COLO668 (cell line): ENCODE measurements at regions not wholly inside any gene's neighbourhood (a gene's known extent, or its start where the extent isn't known, plus 50 kb on each side); places are given as distances from the start of the nearest gene placed in this dataset.

Source experiments
- DNase-seq: peaks from one replicate; lab custom pipeline; 2025; ENCODE audit not compliant: unreplicated experiment; lab: John Stamatoyannopoulos, UW

DNA sequence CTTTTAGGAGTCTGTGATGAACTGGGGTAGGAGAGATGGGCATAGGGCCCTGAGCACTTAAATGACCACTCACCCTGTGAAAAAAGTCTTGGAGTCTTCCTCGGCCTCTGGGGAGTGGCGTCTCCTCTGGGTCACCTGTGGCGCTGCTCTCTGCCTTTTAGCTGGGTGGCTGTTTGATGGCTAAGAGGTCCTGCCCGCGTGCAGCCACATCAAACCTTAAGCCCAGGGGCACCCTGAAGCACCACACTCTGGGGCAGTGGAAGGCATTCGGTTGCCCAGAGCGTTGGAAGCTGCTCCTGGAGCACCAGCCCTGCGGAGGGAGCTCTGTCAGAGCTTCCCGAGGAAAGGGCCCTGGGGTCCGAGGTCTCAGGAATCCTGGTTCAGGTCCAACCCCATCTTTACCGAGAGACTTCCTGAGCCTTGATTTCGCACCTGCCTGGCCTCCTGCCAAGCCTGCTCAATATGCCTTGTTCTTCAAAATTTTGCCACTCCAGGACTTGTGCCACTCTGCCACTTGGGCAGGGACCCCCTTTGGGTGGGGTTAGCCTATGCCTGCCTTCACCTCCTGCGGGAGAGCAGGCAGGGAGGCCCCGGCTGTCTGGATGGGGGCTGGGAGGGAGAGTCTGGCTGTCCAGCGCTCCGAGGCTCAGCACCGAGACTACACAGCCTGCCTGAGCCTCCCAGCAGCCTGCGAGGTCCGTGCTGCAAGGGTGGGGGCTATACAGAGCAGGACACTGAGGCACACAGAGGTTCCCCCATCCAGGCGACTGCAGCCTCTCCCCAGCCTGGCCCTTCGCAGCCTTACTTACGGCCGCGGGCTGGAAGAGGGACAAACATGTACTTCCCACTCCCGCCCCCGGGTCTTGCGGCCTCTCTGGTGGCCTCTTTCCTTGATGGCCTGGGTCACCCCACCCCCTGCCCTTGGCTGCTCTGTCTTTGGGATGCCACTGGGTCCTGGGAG lies 63.4 kb upstream of the RNU6ATAC start:
- no peak for DNase-seq

GRCh38 chr9:134228649-134229048 lies 64.3 kb upstream of the RNU6ATAC start:
- DNase-seq = no peak

DNA sequence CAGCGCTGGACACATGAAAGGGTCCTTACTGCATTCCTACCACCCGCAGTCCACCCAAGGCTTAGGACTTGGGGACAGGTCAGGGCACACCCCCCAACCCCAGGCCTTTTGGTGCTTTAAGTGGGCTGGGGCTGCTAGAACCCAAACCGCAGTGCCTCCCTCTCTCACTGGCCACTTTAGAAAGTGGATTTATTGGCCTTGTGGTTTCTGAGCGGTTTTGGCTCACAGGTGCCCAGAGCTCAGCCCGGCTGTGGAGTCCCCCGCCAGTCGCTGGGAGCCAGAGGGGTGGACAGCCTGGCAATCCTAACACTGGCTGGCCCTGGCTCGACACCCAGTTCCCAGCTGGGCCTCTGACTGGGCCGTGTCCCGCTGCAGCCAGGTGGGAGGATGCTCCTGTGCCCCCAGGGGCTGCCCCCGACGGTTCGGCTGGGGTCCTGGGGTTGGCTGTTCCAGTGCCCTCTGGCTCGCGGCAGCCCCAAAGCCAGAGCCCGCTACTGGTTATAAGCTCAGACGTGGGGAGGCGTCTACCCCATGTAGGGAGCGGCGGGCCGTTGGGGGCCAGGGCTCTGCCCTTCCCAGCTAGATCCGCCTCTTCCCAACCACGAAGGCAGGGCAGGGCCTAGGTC lies 65.2 kb upstream of the RNU6ATAC start:
- no peak for DNase-seq

GRCh38 chr9:134230092-134230941 lies 66.0 kb upstream of the RNU6ATAC start:
- no peak for DNase-seq

GRCh38 chr9:134230942-134231325 lies 66.6 kb upstream of the RNU6ATAC start:
- DNase-seq = no peak

DNA sequence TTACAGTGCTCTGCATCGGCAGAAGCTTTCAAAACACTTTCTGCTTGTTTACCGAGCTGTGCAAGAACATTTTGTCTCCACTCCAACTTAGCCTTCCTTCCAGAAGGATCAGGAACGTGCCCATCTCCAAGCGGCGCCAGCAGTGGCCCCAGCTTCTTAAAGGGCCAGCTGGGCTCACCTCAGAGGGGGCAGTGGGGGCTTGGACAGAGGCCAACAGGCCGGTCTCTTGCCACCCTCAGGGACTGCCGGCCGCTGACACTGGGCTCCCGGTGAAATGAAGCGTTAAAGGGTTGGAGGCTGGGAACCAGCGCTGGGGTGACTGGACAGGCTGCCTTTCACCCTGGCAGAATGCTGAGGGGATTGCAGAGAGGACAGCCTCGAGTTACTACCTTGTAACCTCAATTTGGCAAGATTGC lies 67.0 kb upstream of the RNU6ATAC start:
- DNase-seq = no peak

- DNase-seq = no peak
Observed at GRCh38 chr9:134231767-134232166, 67.4 kb upstream of the RNU6ATAC start.

DNA sequence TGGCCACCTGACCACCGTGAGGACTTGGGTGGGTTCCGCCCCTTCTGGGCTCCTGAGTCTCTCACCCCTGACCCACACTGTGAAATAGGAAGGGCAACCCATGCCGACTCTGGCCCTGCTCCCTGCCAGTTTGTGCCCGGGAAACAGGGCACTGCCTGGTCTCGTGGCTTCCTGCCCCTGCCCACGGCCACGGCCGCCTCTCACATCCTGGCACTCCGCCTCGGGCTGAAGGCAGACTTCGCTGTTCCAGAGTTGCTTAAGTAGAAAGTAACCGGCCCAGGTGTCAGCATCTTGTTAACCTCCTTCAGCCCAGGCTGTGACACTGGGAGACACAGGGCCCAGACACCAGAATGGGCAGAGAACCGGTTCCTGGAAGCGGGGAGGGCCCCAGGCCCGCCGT lies 68.7 kb upstream of the RNU6ATAC start:
- DNase-seq = no peak

GRCh38 chr9:134234001-134234660 lies 69.8 kb upstream of the RNU6ATAC start:
- DNase-seq = no peak

GRCh38 chr9:134234687-134235359 lies 70.5 kb upstream of the RNU6ATAC start:
- DNase-seq = no peak

GRCh38 chr9:134235366-134235765 lies 71.0 kb upstream of the RNU6ATAC start:
- no peak for DNase-seq

DNA sequence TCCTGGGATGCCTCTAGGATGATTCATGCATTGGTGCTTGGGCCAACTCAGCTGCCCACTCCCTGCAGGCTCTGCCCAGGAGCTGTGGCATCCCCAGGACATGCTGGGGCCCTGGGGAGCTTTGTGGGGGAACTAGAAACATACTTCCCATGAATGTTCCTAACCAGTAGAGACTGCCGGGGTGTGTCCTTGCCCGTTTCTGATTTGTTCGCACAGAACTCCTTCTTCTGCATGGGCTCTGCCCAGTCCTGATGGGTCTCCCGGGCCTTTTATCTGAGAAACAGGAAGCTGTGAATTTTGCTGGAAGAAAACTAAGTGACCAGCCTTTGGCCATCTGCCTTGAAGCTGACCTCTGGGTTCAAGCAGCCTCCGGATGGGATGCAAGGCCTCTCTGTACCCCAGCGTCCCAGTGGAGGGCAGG lies 71.6 kb upstream of the RNU6ATAC start:
- no peak for DNase-seq

DNA sequence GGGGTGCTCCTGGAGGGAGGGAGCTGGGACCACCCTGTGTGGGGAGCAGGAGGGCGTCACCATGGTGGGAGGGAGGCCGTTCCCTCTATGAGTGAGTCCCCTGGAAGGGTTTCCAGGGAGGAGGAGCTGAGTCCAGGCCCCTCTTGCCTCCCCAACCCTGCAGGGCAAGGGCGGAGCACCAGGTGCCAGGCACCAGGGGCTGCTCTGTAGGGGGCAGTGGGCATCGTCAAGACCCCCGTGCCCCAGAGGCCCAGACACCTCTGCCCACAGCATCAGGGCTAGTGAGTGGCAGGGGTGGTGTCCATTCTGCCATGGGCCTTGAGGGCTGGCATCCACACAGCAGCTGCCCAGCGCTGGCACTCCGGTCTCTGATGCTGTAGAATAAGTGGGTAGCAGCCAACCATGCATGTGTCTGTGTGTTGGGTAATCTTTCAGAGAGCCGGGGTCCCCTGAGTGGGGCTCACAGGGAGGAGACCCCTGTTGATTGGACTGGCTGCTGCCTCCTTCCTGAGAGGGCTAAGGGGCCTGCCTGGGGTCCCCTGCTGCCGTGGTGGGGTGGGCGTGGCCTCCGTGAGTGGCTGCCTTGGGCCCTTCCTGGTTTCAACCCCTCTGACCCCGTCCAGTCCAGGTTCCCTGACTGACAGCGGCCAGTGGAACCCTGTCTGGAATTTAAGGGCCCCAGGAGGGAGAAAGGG lies 72.7 kb upstream of the RNU6ATAC start:
- DNase-seq = no peak

DNA sequence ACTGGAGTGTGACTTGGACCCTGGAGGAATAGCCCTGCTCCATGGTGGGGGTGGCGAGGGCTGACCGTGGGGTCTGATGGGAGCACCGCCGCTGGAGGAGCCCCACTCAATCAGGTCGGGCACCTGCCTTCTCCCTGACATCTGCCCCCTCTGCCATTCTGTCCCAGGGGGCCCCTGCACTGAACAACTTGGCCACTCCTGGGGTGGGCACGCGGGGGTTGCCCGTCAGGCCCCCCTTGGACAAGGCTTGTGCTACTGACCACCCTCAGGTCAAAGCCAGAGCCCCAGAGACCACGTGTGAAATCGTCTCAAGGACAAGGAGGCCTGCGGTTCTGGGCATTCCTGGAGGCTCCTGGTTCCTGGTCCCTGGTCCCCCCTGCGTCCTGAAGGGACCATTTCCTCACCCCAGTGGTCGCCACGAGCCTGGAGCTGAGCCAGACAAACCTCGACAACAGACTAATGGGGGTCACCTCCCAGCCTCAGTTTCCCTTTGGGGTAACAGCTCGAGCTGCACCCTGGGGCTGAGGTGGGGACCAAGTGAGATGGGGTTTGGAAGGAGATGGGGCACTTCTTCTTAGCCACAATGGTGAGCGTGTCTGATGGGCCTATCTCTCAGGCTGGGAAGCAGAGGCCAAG lies 73.4 kb upstream of the RNU6ATAC start:
- no peak for DNase-seq

DNA sequence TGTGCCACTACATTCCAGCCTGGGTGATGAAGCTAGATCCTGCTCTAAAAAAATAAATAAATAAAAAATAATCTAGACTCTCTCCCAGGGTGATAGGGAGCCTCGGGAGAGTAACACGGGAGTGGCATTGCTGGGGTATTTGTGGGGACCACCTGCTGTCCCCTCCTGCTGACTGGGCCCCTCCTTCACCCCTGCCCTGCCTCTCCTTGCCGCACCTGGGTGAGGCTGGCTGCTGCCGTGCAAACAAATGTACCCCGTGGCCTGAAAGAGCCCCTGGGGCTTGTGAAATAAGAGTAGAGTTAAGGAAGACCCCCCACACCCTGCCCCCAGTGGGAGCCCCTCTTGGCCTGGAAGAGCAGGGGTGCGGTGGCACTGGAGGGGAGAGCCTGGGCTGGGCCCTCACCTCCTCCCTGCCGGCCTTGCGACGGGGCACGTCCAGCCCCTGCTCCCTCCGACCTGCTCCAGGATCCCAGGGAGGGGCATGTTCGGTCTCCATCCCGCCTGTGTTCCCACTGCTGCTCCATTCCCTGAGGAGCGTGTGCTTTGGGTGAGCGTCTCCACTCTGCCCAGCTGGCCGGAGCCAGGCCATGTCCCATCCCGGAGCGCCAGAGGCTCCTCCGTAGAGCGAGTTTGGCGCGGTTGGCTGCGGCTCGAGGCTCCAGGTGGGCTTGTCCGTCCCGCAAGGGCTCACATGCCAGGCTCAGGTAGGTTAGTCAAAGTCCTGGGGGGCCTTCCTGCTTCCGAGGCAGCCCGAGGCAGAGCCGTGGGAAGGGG lies 75.0 kb upstream of the RNU6ATAC start:
- DNase-seq = no peak

- DNase-seq = no peak
Observed at GRCh38 chr9:134239939-134240338, 75.6 kb upstream of the RNU6ATAC start.

- no peak for DNase-seq
Observed at GRCh38 chr9:134240361-134240760, 76.0 kb upstream of the RNU6ATAC start.

DNA sequence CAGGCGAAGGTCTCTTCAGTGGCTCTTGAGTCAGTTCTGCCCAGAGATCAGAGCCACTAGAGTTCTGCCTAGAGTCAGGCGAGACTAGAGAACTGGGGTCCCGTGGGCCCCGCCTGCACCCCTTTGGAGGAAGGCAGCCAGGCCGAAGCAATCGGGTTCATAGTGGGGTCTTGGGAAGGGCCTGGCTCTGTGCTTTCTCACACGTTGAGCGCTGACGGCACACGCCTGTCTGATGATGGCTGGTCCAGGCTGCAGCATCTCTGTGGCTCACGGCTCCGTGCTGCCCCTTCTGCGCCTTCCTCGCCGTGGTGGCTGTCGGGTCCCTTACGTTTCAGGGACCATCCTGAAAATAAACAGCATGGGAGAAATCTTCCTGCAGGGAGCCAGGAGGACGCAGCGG lies 78.3 kb upstream of the RNU6ATAC start:
- DNase-seq = no peak
